Myocyte (in vitro differentiated cells): ENCODE measurements at regions not wholly inside any gene's neighbourhood (a gene's known extent, or its start where the extent isn't known, plus 50 kb on each side); places are given as distances from the start of the nearest gene placed in this dataset.

ENCODE experiments used
- DNase-seq: peaks from one replicate; pipeline ENCODE4 v3.0.0-alpha.2; 2012; ENCODE audit warnings: low read depth

GRCh38 chr2:2673406-2673805 is 342.3 kb upstream of the MYT1L start:
- DNase-seq: no peak

DNA sequence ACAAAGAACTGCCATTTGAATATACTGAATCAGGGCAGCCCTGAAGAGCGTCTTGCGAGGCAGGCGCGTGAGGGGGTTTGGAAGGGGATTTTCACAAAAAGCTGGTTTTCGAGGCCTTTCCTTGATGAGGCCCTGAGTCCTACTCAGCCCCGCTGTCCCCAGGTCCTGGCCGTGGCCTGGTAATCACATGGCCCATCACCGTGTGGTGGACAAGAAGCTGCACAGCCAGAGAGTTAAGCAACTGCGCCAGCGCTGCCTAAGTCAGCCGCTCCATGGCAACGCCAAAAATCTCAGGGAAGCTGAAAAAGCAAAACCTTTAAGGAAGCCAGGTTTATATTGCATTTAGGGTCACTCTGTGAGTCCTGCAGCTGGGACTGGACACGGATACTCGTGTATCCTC is 341.2 kb upstream of the MYT1L start:
- no peak for DNase-seq

DNA sequence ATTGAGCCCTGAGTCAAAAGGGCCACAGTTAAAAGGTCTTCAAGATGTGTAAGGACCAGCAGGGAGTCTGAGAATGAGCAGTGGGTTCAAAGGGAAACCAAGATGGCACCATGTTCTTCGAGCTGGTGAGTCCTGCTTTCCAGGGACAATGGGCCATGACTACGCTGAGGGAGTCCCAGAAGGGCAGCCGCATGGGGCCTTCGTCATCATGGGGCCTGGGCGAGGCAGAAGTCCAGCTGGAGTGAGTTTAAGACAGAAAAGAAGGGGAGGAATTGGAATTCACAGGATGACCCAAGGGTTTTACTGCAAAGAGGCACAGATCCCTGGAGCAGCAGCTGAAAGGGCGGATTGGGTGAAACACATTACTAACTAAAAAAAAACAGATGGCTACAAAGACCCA is 340.8 kb upstream of the MYT1L start:
- DNase-seq: no peak

- DNase-seq: no peak
Observed at GRCh38 chr2:2669316-2669715, 338.2 kb upstream of the MYT1L start.

GRCh38 chr2:2668681-2669265 is 337.7 kb upstream of the MYT1L start:
- DNase-seq: no peak

- DNase-seq: no peak
Observed at GRCh38 chr2:2667690-2668089, 336.6 kb upstream of the MYT1L start.

- DNase-seq: no peak
Observed at GRCh38 chr2:2665834-2666133, 334.7 kb upstream of the MYT1L start.

DNA sequence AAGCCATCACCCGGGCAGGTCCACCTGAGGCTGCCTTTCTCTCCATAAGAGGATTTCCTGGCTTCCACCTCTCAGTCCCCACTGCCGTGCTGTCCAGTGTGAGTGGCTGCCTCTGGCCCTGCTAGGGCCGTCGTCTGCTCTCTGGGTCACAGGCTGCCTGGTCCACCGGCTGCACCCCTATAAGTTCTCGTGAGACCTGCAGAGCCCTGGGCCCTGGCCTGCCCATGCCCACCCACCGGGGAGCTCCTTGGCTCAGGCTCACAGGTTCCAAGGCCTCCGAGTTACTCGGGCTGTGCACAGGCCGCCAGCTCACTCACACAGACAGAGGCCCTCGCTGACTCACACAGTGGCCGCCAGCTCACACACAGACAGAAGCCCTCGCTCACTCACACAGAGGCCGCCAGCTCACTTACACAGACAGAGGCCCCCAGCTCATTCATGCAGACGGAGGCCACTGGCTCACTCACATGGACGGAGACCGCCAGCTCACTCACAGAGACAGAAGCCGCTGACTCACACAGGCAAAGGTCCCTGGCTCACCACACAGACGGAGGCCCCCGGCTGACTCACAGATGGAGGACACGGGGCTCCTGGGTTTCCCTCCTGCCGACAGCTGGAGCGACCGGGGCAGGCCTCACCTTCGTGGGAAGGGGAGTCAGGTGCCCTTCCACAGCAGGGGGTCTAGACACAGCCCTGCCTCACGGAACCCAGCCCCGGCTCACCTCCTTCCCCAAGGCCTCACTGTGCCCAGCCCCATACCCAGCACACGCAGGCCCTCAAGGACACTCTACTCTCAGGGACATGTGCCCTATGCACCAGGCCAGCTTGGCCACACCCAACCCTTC is 334.1 kb upstream of the MYT1L start:
- DNase-seq: no peak

- DNase-seq: no peak
Observed at GRCh38 chr2:2663401-2664036, 332.4 kb upstream of the MYT1L start.

DNA sequence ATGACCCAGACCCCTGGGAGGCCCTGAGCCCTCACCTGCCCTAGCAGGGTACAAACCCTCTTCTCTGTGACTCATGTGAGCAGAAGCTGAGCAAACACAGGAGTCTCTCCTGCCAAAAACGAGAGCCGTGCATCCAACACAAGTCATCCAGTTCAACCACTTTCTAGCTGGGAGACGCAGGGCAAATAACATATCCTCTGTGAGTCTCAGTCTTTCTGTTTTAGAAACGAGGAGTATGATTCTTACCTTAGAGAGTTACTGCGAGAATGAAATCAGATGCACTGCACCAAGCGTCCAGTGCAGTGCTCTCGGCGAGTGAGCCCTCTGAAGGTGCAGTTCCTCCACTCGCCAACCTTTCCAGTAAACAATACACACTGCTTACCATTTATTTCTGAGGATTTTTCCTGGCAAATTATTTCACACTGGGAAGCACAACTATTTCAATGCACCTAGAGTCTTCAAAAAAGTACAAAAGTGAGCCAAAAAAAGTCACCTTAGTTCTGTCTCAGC is 331.8 kb upstream of the MYT1L start:
- DNase-seq: no peak

DNA sequence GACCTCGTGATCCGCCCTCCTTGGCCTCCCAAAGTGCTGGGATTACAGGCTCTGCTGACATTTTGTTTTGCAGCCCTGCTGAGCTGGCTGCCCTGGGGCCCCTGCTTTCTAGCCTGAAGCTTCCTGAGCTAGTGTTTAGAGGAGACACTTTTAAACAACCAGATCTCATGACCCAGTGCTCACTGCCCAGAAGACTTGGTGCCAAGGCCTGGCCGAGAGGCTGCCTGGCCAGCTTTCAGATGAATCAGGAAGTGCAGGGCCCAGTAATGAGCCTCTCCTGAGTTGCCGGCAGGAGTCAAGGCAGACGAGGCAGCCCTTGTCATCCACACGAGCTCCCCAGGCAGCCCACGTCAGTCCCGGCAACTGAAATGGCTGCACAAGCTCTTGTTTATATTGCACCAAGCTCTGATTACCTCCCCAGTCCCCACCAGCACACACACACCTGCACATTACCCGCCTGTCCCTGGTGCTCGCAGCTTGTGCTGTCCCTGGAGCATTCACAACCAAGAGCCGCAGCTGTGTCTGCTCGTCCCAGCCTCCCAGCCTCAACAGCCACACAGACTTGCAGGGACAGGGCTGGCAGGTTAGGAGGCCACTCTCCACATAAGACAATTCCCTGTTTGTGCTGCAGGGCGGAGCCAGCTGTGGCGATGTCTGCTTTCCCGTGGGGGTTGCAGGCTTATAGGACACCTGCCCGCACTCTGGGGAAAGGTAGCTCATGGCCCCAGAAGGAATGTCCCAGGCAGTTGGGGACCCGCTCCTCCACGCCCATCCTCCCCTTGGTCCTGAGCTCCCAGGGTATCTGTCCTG is 331.2 kb upstream of the MYT1L start:
- no peak for DNase-seq

DNA sequence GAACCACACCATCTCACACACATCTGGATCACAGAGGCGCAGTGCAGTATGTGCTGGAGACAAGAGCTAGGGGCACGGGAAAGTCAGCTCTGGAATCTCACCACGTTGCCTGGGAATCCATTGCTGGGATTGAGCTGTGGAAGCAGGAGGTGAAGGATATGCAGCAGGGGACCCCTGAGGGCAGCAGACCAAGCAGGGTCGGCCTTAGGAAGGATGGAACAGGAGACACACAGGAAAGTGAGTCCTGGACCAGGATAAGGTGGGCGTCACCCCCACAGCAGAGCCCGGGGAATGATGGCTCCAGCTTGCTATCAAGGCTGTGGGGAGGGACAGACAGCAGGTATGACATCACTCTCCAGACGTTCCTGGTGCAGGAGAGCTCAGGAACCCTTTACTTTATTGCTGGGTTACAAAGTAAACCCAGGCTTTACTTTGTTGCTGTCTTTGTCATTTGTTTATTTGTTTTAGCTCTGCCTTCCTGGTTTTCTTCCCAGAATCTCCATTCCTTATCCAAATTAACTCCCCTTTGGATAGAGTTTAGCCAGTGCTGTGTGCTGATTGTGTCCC is 329.8 kb upstream of the MYT1L start:
- no peak for DNase-seq

- DNase-seq: no peak
Observed at GRCh38 chr2:2657121-2657962, 326.3 kb upstream of the MYT1L start.

GRCh38 chr2:2656115-2657011 is 325.3 kb upstream of the MYT1L start:
- no peak for DNase-seq

DNA sequence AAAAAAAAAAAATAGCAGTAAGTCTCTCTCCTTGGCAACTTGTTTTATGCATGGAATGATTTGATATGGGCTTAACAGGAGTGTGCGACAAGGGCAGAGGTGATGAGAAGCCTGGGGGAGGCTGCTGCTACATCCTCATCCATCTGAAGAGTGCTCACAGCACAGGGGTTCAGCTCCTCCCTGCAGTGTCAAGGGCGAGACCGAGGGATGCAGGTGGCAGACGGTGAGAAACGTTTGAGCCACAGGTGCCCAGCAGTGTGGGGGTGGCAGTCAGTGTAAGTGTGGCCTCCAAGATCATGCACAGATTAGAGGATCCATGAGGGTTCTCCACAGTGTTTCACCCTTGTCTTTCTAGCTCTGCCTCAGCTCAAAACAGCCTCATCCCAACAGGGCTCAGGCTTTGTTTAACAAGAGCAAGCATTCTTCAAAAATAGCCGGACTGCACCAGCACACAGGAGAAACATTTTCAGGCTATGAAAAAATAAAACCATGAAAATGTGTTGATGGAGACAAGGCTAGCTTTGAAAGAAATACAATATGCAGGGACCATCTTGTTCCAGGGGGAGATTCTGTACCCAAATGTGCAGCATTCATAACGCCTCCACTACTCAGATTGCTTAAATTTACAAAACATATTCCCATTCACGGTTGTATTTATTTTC is 324.5 kb upstream of the MYT1L start:
- DNase-seq: no peak

- DNase-seq: no peak
Observed at GRCh38 chr2:2653231-2653630, 322.2 kb upstream of the MYT1L start.

DNA sequence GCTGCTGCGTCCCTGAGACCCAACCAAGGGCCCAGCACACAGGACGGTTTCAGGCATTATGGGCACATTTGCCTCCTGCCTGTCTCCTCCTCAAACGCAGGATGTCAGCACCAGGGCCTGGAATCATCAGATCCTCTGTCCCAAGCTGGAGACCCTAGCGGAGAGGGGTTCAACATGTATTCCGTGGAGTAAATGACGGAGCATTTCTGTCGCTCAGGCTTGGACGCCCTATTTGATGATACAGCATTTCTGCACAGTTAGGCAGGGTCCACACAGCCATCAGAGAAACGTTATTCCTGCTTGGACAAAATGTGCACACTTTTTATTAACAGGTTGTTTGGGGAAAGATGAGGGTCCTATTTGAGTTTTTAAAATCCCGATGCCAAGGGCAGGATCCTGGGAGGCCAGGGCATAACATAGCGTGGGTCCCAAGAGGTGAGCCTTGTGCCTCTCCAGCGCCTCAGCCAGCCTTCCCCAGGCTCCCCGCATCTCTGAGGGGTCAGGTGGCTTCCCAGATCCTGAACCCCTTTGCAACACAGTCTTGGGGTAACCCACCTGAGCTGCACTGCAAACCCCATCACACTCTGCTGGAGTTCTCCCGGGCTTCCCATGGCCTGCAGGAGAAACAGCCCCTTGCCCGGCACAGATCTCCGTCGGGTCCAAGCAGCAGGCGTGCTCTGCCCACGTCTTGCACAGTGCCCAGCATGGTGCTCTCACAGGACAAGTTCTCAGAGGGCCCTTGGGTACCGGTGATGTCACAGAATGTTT is 319.7 kb upstream of the MYT1L start:
- DNase-seq: no peak
